Thyroid gland (tissue), 4 donors: ENCODE measurements at regions not wholly inside any gene's neighbourhood (a gene's known extent, or its start where the extent isn't known, plus 50 kb on each side); places are given as distances from the start of the nearest gene placed in this dataset.

Source experiments
- DNase-seq, 2 donors: peaks; one replicate each; pipeline ENCODE4 v3.0.0-alpha.2; 2019
- H3K27ac ChIP-seq, 3 donors: fragments of 200-600 bp; sonication (generic); 1 replicate in 2 of 3; 2 replicates in 1 of 3; pipeline ENCODE4 v1.5.1; 2016 to 2019; ENCODE audit warnings: mild to moderate bottlenecking in 1 of 3, moderate library complexity in 1 of 3
- H3K27me3 ChIP-seq: fragments of 200-600 bp; sonication (generic); one replicate; pipeline ENCODE4 v1.5.1; 2019
- H3K36me3 ChIP-seq, 2 donors: fragments of 200-600 bp; sonication (generic); one replicate each; pipeline ENCODE4 v1.5.1; 2016 to 2019
- H3K4me1 ChIP-seq, 2 donors: fragments of 200-600 bp; sonication (generic); one replicate each; pipeline ENCODE4 v1.5.1; 2017 to 2019
- H3K4me3 ChIP-seq, 3 donors: fragments of 200-600 bp; sonication (generic); replicated peaks in 1 of 3; 1 replicate in 2 of 3; 2 replicates in 1 of 3; pipeline ENCODE4 v1.5.1; 2016; ENCODE audit warnings: mild to moderate bottlenecking in 1 of 3
- H3K9me3 ChIP-seq: fragments of 200-600 bp; sonication (generic); one replicate; pipeline ENCODE4 v1.5.1; 2017
- CTCF ChIP-seq, 6 experiments: fragments of 200-600 bp in 3 of 6; fragments of 450-650 bp in 3 of 6; sonication (generic) in 3 of 6; IDR thresholded peaks; one replicate each; pipeline ENCODE4 v1.5.1; 2016 to 2019; ENCODE audit warnings: antibody characterized with exemption in 6 of 6, mild to moderate bottlenecking in 2 of 6, inconsistent platforms in 1 of 6, moderate library complexity in 1 of 6
- POLR2A ChIP-seq, 2 donors: fragments of 450-650 bp; IDR thresholded peaks; one replicate each; pipeline ENCODE4 v1.6.1; 2017; ENCODE audit warnings: antibody characterized with exemption in 2 of 2, mild to moderate bottlenecking in 2 of 2, moderate library complexity in 1 of 2
- WGBS, 2 donors: methylation state at CpG; one replicate each; pipeline ENCODE4 v1.1.5; 2017; 5-methylcytosine and 5-hydroxymethylcytosine counted together
- intact Hi-C: fragments of 100-400 bp; cut with DNase I; formaldehyde crosslinking; loops from one replicate; pipeline ENCODE4 v1.15.1; 2023

GRCh38 chr10:33098951-33099663 is 141.1 kb upstream of the ITGB1 start:
- no peak overlapping the region for H3K4me3 ChIP-seq
- WGBS, 2 donors = 90 to 92% methylated on average over 4 of the region's 4 CpGs
- no peak overlapping the region for H3K27ac ChIP-seq
- no peaks in the 10 kb centered on the region for H3K4me1 ChIP-seq
- H3K27me3 ChIP-seq = no peaks in the 10 kb centered on the region
- TF ChIP-seq CTCF (IDR thresholded peaks at IDR 0.05) (no peak), POLR2A (IDR thresholded peaks at IDR 0.05) (no peak)
- no peak for DNase-seq
- H3K9me3 ChIP-seq = no peaks in the 10 kb centered on the region
- intact Hi-C loops = no loop called here
- no peaks in the 10 kb centered on the region for H3K36me3 ChIP-seq

GRCh38 chr10:33095867-33096815 is 138.1 kb upstream of the ITGB1 start:
- Histone ChIP-seq H3K9me3 (no peaks in the 10 kb centered on the region), H3K36me3 (no peaks in the 10 kb centered on the region), H3K4me1 (no peaks in the 10 kb centered on the region), H3K27me3 (no peaks in the 10 kb centered on the region), H3K4me3 (no peak overlapping the region), H3K27ac (no peak overlapping the region)
- DNase-seq = no peak
- intact Hi-C loops = no loop called here
- 66 to 72% methylated on average over 5 of the region's 5 CpGs for WGBS, 2 donors
- TF ChIP-seq POLR2A (IDR thresholded peaks at IDR 0.05) (no peak), CTCF (IDR thresholded peaks at IDR 0.05) (no peak)

- no peak overlapping the region for H3K4me3 ChIP-seq
- intact Hi-C loops = no loop called here
- no peak for DNase-seq
- WGBS, 2 donors = 84 to 87% methylated on average over 4 of the region's 4 CpGs
- no peak overlapping the region for H3K27ac ChIP-seq
- no peaks in the 10 kb centered on the region for H3K36me3 ChIP-seq
- no peak for TF ChIP-seq POLR2A (IDR thresholded peaks at IDR 0.05)
- no peak for TF ChIP-seq CTCF (IDR thresholded peaks at IDR 0.05)
- no peaks in the 10 kb centered on the region for H3K27me3 ChIP-seq
- H3K4me1 ChIP-seq = no peaks in the 10 kb centered on the region
- H3K9me3 ChIP-seq = no peaks in the 10 kb centered on the region
Measured at GRCh38 chr10:33094263-33095051, 136.4 kb upstream of the ITGB1 start.

GRCh38 chr10:33093362-33093761 is 135.3 kb upstream of the ITGB1 start:
- WGBS, 2 donors = 89 to 92% methylated on average over 3 of the region's 3 CpGs
- TF ChIP-seq POLR2A (IDR thresholded peaks at IDR 0.05) (no peak), CTCF (IDR thresholded peaks at IDR 0.05) (no peak)
- intact Hi-C loops = no loop called here

More at GRCh38 chr10:33093362-33093761, 135.3 kb upstream of the ITGB1 start:
- Histone ChIP-seq H3K4me3 (no peak overlapping the region), H3K4me1 (no peaks in the 10 kb centered on the region), H3K9me3 (no peaks in the 10 kb centered on the region), H3K36me3 (no peaks in the 10 kb centered on the region), H3K27ac (no peak overlapping the region), H3K27me3 (no peaks in the 10 kb centered on the region)
- no peak for DNase-seq
